H1 (cell line): ENCODE measurements at regions not wholly inside any gene's neighbourhood (a gene's known extent, or its start where the extent isn't known, plus 50 kb on each side); places are given as distances from the start of the nearest gene placed in this dataset.

Experiments used
- ASH2L ChIP-seq: fragments of 200-600, 300-600 bp; sonication (generic); IDR thresholded peaks from one replicate; pipeline ENCODE4 v1.7.1; 2017; ENCODE audit warnings: low read length
- BCL11A ChIP-seq, 2 experiments: IDR thresholded peaks; one replicate each; pipeline ENCODE4 v1.6.1; 2011; ENCODE audit warnings: low read depth in 2 of 2, low read length in 2 of 2, mild to moderate bottlenecking in 2 of 2
- CBX5 ChIP-seq: fragments of 300-800, 300-1000 bp; sonication (generic); IDR thresholded peaks from 2 replicates; pipeline ENCODE4 v1.7.1; 2016; ENCODE audit warnings: antibody characterized with exemption, low read length, low read depth
- CBX8 ChIP-seq: fragments of 300-800, 300-1000 bp; sonication (generic); IDR thresholded peaks from 2 replicates; pipeline ENCODE4 v1.7.1; 2016; ENCODE audit warnings: low read depth, low read length, borderline replicate concordance
- CEBPB ChIP-seq: IDR thresholded peaks from 2 replicates; pipeline ENCODE4 v1.6.1; 2012; ENCODE audit warnings: low read depth, low read length
- EP300 ChIP-seq, 2 experiments: IDR thresholded peaks; 1 replicate in 1 of 2; 2 replicates in 1 of 2; pipeline ENCODE4 v1.6.1; 2011 to 2012; ENCODE audit warnings: low read depth in 2 of 2, low read length in 2 of 2, mild to moderate bottlenecking in 2 of 2, borderline replicate concordance in 1 of 2, inconsistent platforms in 1 of 2, moderate library complexity in 1 of 2
- FOSL1 ChIP-seq: IDR thresholded peaks from 2 replicates; pipeline ENCODE4 v1.6.1; 2011; ENCODE audit warnings: mild to moderate bottlenecking, low read depth, low read length, moderate library complexity; ENCODE audit not compliant: insufficient read depth
- JUN ChIP-seq: IDR thresholded peaks from 2 replicates; pipeline ENCODE4 v1.6.1; 2011; ENCODE audit warnings: low read depth, mild to moderate bottlenecking, improper control_type of control experiment, low read length
- KDM4A ChIP-seq: IDR thresholded peaks from one replicate; pipeline ENCODE4 v1.7.1; 2012; ENCODE audit warnings: low read depth, mild to moderate bottlenecking, moderate library complexity, low read length, inconsistent platforms; ENCODE audit not compliant: severe bottlenecking
- MAFK ChIP-seq: IDR thresholded peaks from 2 replicates; pipeline ENCODE4 v1.6.1; 2012; ENCODE audit warnings: low read depth, mild to moderate bottlenecking, improper control_type of control experiment, low read length
- NANOG ChIP-seq: IDR thresholded peaks from 2 replicates; pipeline ENCODE4 v1.6.1; 2011; ENCODE audit warnings: low read length, low read depth, mild to moderate bottlenecking, inconsistent platforms; ENCODE audit not compliant: insufficient read depth, poor library complexity, severe bottlenecking
- RBBP5 ChIP-seq: IDR thresholded peaks from 2 replicates; pipeline ENCODE4 v1.7.1; 2012; ENCODE audit warnings: low read depth, mild to moderate bottlenecking, inconsistent platforms, low read length, moderate library complexity, borderline replicate concordance
- RFX5 ChIP-seq: IDR thresholded peaks from 2 replicates; pipeline ENCODE4 v1.6.1; 2011; ENCODE audit warnings: low read depth, low read length, improper control_type of control experiment, borderline replicate concordance
- RNF2 ChIP-seq: fragments of 200-900, 300-1000 bp; sonication (generic); IDR thresholded peaks from 2 replicates; pipeline ENCODE4 v1.7.1; 2016; ENCODE audit warnings: borderline replicate concordance, low read depth, mild to moderate bottlenecking, antibody characterized with exemption, low read length; ENCODE audit not compliant: poor library complexity, severe bottlenecking; ENCODE audit errors: missing control alignments
- SAP30 ChIP-seq: fragments of 300-600 bp; sonication (generic); IDR thresholded peaks from 2 replicates; pipeline ENCODE4 v1.7.1; 2012; ENCODE audit warnings: low read length, moderate library complexity, mild to moderate bottlenecking, inconsistent platforms; ENCODE audit not compliant: insufficient read depth, insufficient replicate concordance
- SIX5 ChIP-seq: IDR thresholded peaks from 2 replicates; pipeline ENCODE4 v1.6.1; 2011; ENCODE audit warnings: mild to moderate bottlenecking, low read depth, low read length
- SP1 ChIP-seq: IDR thresholded peaks from 2 replicates; pipeline ENCODE4 v1.6.1; 2011; ENCODE audit warnings: low read depth, low read length
- SP4 ChIP-seq: IDR thresholded peaks from 2 replicates; pipeline ENCODE4 v1.6.1; 2012; ENCODE audit warnings: low read length, inconsistent platforms
- SRF ChIP-seq: IDR thresholded peaks from 2 replicates; pipeline ENCODE4 v1.6.1; 2011; ENCODE audit warnings: mild to moderate bottlenecking, low read depth, low read length, moderate library complexity
- TAF7 ChIP-seq: optimal IDR thresholded peaks from 2 replicates; pipeline ENCODE3; 2011; ENCODE audit warnings: low read depth, mild to moderate bottlenecking, inconsistent platforms, low read length, moderate library complexity, borderline replicate concordance
- TBP ChIP-seq: IDR thresholded peaks from 2 replicates; pipeline ENCODE4 v1.6.1; 2011; ENCODE audit warnings: low read depth, low read length, improper control_type of control experiment
- YY1 ChIP-seq: IDR thresholded peaks from 2 replicates; pipeline ENCODE4 v1.6.1; 2011; ENCODE audit warnings: low read depth, mild to moderate bottlenecking, low read length
- TF ChIP-seq, protein P1 (sequence below): IDR thresholded peaks from 2 replicates; pipeline ENCODE4 v1.6.1; 2012; ENCODE audit warnings: inconsistent platforms
- TF ChIP-seq, protein P2 (sequence below): IDR thresholded peaks from 2 replicates; pipeline ENCODE4 v1.6.1; 2012; ENCODE audit warnings: low read length, inconsistent platforms

DNA sequence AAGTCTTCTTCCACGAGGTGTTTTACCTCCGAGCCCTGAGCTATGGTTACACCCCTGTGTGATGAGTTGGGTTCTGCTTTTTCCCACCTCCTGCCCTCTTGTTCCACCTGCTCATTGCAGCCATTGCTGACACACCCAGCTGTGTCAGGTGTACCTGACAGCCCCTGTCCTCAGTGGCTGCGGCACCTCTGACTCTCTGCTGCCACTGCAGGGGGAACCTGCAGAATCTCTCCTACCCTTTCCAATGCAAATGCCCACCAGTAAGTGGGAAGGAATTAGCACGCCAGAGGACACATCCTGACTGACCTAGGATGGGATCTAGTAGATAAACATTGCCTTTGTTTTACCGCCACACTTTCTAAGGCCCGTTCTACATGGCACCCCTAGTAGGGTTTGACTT lies 600.9 kb upstream of the MKI67 start (continued):
- TF ChIP-seq ASH2L (no peak), SAP30 (no peak), NANOG (no peak), CBX8 (no peak), MAFK (no peak), RNF2 (no peak), RBBP5 (no peak), SIX5 (no peak), SRF (no peak), FOSL1 (no peak), KDM4A (no peak), EP300 (IDR thresholded peaks at IDR 0.05; ENCODE audit: borderline replicate concordance in 1 of 2, low read depth in 2 of 2, low read length in 2 of 2) (no peak), CEBPB (no peak), RFX5 (no peak), BCL11A (IDR thresholded peaks at IDR 0.05; ENCODE audit: low read depth in 2 of 2, low read length in 2 of 2) (no peak), TAF7 (no peak), SP1 (no peak), TBP (no peak), JUN (no peak), YY1 (0 out of 2 replicates have a peak, but pooled peaks have one; percentile 32), CBX5 (no peak), SP4 (no peak)
- TF ChIP-seq, protein P1, sequence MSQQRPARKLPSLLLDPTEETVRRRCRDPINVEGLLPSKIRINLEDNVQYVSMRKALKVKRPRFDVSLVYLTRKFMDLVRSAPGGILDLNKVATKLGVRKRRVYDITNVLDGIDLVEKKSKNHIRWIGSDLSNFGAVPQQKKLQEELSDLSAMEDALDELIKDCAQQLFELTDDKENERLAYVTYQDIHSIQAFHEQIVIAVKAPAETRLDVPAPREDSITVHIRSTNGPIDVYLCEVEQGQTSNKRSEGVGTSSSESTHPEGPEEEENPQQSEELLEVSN, result 0 out of 2 replicates have a peak, but pooled peaks have one; percentile 27
- TF ChIP-seq, protein P2, sequence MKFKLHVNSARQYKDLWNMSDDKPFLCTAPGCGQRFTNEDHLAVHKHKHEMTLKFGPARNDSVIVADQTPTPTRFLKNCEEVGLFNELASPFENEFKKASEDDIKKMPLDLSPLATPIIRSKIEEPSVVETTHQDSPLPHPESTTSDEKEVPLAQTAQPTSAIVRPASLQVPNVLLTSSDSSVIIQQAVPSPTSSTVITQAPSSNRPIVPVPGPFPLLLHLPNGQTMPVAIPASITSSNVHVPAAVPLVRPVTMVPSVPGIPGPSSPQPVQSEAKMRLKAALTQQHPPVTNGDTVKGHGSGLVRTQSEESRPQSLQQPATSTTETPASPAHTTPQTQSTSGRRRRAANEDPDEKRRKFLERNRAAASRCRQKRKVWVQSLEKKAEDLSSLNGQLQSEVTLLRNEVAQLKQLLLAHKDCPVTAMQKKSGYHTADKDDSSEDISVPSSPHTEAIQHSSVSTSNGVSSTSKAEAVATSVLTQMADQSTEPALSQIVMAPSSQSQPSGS, result no peak
